Fibroblast of lung (primary cell): ENCODE measurements at regions not wholly inside any gene's neighbourhood (a gene's known extent, or its start where the extent isn't known, plus 50 kb on each side); places are given as distances from the start of the nearest gene placed in this dataset.

Experiments
- DNase-seq, 2 donors: peaks; one replicate each; pipeline versions ENCODE4 v3.0.0 to v3.0.0-alpha.2; 2010; ENCODE audit warnings: low read depth in 2 of 2
- H2AFZ ChIP-seq: 2 replicates; pipeline ENCODE4 v1.5.1; 2012; ENCODE audit warnings: low read length, control low read depth, inconsistent platforms
- H3K27ac ChIP-seq: 2 replicates; pipeline ENCODE4 v1.5.1; 2011; ENCODE audit warnings: low read length, control low read depth; ENCODE audit not compliant: insufficient read depth
- H3K27me3 ChIP-seq: 2 replicates; pipeline ENCODE4 v1.5.1; 2011; ENCODE audit warnings: mild to moderate bottlenecking, low read length; ENCODE audit not compliant: control insufficient read depth, insufficient read depth
- H3K36me3 ChIP-seq: 2 replicates; pipeline ENCODE4 v1.5.1; 2011; ENCODE audit warnings: low read length; ENCODE audit not compliant: control insufficient read depth, insufficient read depth
- H3K4me1 ChIP-seq: 2 replicates; pipeline ENCODE4 v1.5.1; 2011; ENCODE audit warnings: low read length; ENCODE audit not compliant: control insufficient read depth, insufficient read depth; ENCODE audit errors: extremely low read depth
- H3K4me2 ChIP-seq: 2 replicates; pipeline ENCODE4 v1.5.1; 2011; ENCODE audit warnings: low read length, control low read depth; ENCODE audit not compliant: insufficient read depth; ENCODE audit errors: extremely low read depth
- H3K4me3 ChIP-seq, 4 experiments: fragments of 200-600 bp in 1 of 4; sonication (generic) in 1 of 4; replicated peaks in 1 of 4; 2 replicates each; pipeline ENCODE4 v1.5.1; 2011 to 2016; ENCODE audit warnings: low read length in 4 of 4, low read depth in 3 of 4, mild to moderate bottlenecking in 3 of 4, control low read depth in 2 of 4, inconsistent platforms in 1 of 4, mixed read lengths in 1 of 4; ENCODE audit not compliant: insufficient read depth in 1 of 4; ENCODE audit errors: control extremely low read depth in 1 of 4
- H3K79me2 ChIP-seq: 2 replicates; pipeline ENCODE4 v1.5.1; 2012; ENCODE audit warnings: mild to moderate bottlenecking, low read length, inconsistent platforms; ENCODE audit not compliant: control insufficient read depth, insufficient read depth
- H3K9ac ChIP-seq: 2 replicates; pipeline ENCODE4 v1.5.1; 2011; ENCODE audit warnings: mild to moderate bottlenecking, low read length, control low read depth; ENCODE audit not compliant: insufficient read depth
- H3K9me3 ChIP-seq: 2 replicates; pipeline ENCODE4 v1.5.1; 2012; ENCODE audit warnings: low read depth, low read length; ENCODE audit not compliant: control insufficient read depth, insufficient read depth
- H4K20me1 ChIP-seq: 2 replicates; pipeline ENCODE4 v1.5.1; 2011; ENCODE audit warnings: low read length; ENCODE audit not compliant: control insufficient read depth, insufficient read depth; ENCODE audit errors: extremely low read depth
- EZH2 ChIP-seq: IDR thresholded peaks from 2 replicates; pipeline ENCODE4 v1.5.1; 2012; ENCODE audit warnings: low read length, control low read depth, mild to moderate bottlenecking; ENCODE audit errors: missing control alignments
- TF ChIP-seq, protein P1 (sequence below), 2 donors: IDR thresholded peaks in 1 of 2; conservative IDR thresholded peaks in 1 of 2; 1 replicate in 1 of 2; 2 replicates in 1 of 2; pipeline ENCODE4 v1.5.1; 2011 to 2012; ENCODE audit warnings: low read length in 2 of 2, control low read depth in 1 of 2, inconsistent platforms in 1 of 2, low read depth in 1 of 2, mild to moderate bottlenecking in 1 of 2

GRCh38 chrX:13253223-13253622 is 66.6 kb downstream of the ATXN3L start:
- H4K20me1 ChIP-seq: no peaks in the 10 kb centered on the region
- no peak overlapping the region for H3K9ac ChIP-seq
- H3K4me1 ChIP-seq: no peaks in the 10 kb centered on the region
- H3K36me3 ChIP-seq: no peaks in the 10 kb centered on the region
- H3K9me3 ChIP-seq: no peaks in the 10 kb centered on the region
- no peak for DNase-seq
- no peak overlapping the region for H3K4me2 ChIP-seq
- H2AFZ ChIP-seq: no peak overlapping the region
- H3K79me2 ChIP-seq: no peaks in the 10 kb centered on the region
- no peak overlapping the region for H3K27ac ChIP-seq
- H3K27me3 ChIP-seq: no peaks in the 10 kb centered on the region
- TF ChIP-seq EZH2: no peak
- TF ChIP-seq, protein P1, sequence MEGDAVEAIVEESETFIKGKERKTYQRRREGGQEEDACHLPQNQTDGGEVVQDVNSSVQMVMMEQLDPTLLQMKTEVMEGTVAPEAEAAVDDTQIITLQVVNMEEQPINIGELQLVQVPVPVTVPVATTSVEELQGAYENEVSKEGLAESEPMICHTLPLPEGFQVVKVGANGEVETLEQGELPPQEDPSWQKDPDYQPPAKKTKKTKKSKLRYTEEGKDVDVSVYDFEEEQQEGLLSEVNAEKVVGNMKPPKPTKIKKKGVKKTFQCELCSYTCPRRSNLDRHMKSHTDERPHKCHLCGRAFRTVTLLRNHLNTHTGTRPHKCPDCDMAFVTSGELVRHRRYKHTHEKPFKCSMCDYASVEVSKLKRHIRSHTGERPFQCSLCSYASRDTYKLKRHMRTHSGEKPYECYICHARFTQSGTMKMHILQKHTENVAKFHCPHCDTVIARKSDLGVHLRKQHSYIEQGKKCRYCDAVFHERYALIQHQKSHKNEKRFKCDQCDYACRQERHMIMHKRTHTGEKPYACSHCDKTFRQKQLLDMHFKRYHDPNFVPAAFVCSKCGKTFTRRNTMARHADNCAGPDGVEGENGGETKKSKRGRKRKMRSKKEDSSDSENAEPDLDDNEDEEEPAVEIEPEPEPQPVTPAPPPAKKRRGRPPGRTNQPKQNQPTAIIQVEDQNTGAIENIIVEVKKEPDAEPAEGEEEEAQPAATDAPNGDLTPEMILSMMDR (conservative IDR thresholded peaks at IDR 0.05 in 1 of 2, IDR thresholded peaks at IDR 0.05 in 1 of 2; ENCODE audit: low read depth in 1 of 2, low read length in 2 of 2): no peak
- no peak overlapping the region for H3K4me3 ChIP-seq

DNA sequence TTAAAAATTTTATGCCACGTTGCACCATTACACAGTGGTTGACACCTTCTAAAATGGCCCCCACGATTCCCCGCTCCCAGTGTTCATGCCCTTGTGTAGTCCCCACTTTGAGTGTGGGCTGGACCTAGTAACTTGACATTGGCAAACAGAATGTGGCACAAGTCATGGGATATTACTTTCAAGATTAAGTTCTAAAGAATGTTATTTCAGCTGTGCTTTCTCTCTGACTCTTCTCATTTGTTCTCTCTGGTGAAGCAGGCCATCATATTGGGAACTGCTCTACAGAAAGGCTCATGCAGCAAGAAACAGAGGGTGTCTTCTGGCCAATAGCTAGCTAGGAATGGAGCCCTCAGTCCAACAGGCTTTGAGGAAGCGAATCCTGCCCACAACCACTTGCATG is 67.1 kb downstream of the ATXN3L start:
- no peaks in the 10 kb centered on the region for H3K36me3 ChIP-seq
- no peaks in the 10 kb centered on the region for H3K9me3 ChIP-seq
- H3K4me3 ChIP-seq: no peak overlapping the region
- H3K79me2 ChIP-seq: no peaks in the 10 kb centered on the region
- TF ChIP-seq, protein P1 (conservative IDR thresholded peaks at IDR 0.05 in 1 of 2, IDR thresholded peaks at IDR 0.05 in 1 of 2; ENCODE audit: low read depth in 1 of 2, low read length in 2 of 2): no peak
- no peak for TF ChIP-seq EZH2
- H3K4me2 ChIP-seq: no peak overlapping the region
- no peaks in the 10 kb centered on the region for H3K4me1 ChIP-seq
- H2AFZ ChIP-seq: no peak overlapping the region
- no peaks in the 10 kb centered on the region for H3K27me3 ChIP-seq
- no peak overlapping the region for H3K27ac ChIP-seq
- no peak overlapping the region for H3K9ac ChIP-seq
- peak; percentile 2 to 47 for DNase-seq
- no peaks in the 10 kb centered on the region for H4K20me1 ChIP-seq

DNA sequence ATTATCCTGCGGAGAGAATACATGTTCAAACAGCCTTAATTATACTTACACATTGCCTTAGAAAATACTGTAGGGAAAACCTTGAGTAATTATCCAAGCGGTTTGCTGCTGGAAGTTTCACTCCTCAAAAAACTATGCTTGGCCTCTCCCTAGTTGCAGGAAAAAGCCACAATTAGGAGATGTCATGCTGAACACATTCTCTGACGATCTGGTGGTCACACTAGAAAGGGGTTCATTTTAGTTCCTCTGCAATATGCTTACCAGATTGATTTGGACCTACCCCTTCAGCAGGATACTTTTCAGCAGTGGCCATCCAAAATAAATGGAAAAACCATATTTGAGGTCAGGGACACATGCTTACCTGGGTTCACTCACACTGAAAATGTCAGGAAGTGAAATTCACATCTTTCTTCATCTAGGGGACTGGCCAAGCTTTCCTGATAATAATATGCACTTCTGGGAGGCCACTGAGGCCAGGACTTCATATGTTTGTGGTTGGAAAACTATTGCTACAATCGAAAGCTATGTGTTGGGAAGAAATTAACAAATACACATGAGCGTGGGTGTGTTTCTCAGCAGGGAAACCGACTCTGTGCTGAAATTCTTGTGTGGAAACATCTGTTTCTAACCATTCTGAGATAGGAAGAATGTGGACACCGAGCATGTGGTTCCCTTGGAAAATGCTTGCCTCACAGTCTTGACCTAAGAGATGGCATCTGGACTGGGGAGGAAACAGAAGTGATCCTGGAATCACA is 68.8 kb downstream of the ATXN3L start:
- no peak overlapping the region for H3K9ac ChIP-seq
- H3K4me2 ChIP-seq: no peak overlapping the region
- TF ChIP-seq, protein P1 (conservative IDR thresholded peaks at IDR 0.05 in 1 of 2, IDR thresholded peaks at IDR 0.05 in 1 of 2; ENCODE audit: low read depth in 1 of 2, low read length in 2 of 2): no peak
- no peak for TF ChIP-seq EZH2
- no peaks in the 10 kb centered on the region for H4K20me1 ChIP-seq
- H3K27me3 ChIP-seq: no peaks in the 10 kb centered on the region
- H3K36me3 ChIP-seq: no peaks in the 10 kb centered on the region
- H3K27ac ChIP-seq: peak overlapping the region; percentile 28
- H3K9me3 ChIP-seq: no peaks in the 10 kb centered on the region
- no peak overlapping the region for H2AFZ ChIP-seq
- no peaks in the 10 kb centered on the region for H3K79me2 ChIP-seq
- H3K4me1 ChIP-seq: no peaks in the 10 kb centered on the region
- H3K4me3 ChIP-seq: no peak overlapping the region
- DNase-seq: peak; percentile 91 to 97
